BE2C (cell line): ENCODE measurements at regions not wholly inside any gene's neighbourhood (a gene's known extent, or its start where the extent isn't known, plus 50 kb on each side); places are given as distances from the start of the nearest gene placed in this dataset.

Experiments
- DNase-seq: peaks from one replicate; pipeline ENCODE4 v3.0.0-alpha.2; 2020
- H3K27me3 ChIP-seq: fragments of 250-450 bp; sonication (Bioruptor Pico); 2 replicates; pipeline ENCODE4 v1.5.1; 2020; ENCODE audit warnings: mild to moderate bottlenecking
- H3K36me3 ChIP-seq: fragments of 250-450 bp; sonication (Bioruptor Pico); 2 replicates; pipeline ENCODE4 v1.5.1; 2020; ENCODE audit warnings: mild to moderate bottlenecking
- H3K4me1 ChIP-seq: fragments of 250-450 bp; sonication (Bioruptor Pico); 2 replicates; pipeline ENCODE4 v1.5.1; 2020
- H3K4me3 ChIP-seq: 2 replicates; pipeline ENCODE4 v1.5.1; 2011; ENCODE audit warnings: low read depth, low read length
- H3K9me3 ChIP-seq: fragments of 250-450 bp; sonication (Bioruptor Pico); 2 replicates; pipeline ENCODE4 v1.5.1; 2020
- TF ChIP-seq, protein P1 (sequence below): IDR thresholded peaks from 2 replicates; pipeline ENCODE4 v1.5.1; 2012; ENCODE audit warnings: mild to moderate bottlenecking, low read depth, low read length

DNA sequence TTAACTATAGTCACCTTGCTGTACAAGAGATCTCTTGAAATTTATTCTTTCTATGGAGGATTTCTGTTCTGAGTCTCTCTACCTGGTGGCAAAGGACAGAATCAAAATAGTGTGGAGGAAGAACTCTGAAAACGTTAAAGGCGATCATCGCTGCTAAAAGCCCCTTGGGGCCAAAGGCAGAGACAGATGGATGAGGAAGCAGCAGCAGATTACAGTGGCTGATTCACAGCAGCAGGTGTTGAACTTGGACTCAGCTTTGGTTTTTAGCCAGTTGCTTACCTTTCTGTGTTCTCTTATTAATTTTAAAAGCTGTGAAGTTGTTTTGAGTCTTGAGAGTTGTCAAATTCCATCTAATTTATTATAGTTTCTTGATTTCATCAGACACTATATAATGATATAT, 956.1 kb upstream of the GOT2 start:
- H3K27me3 ChIP-seq, result no peaks in the 10 kb centered on the region
- no peaks in the 10 kb centered on the region for H3K36me3 ChIP-seq
- DNase-seq, result no peak
- no peaks in the 10 kb centered on the region for H3K9me3 ChIP-seq
- TF ChIP-seq, protein P1, sequence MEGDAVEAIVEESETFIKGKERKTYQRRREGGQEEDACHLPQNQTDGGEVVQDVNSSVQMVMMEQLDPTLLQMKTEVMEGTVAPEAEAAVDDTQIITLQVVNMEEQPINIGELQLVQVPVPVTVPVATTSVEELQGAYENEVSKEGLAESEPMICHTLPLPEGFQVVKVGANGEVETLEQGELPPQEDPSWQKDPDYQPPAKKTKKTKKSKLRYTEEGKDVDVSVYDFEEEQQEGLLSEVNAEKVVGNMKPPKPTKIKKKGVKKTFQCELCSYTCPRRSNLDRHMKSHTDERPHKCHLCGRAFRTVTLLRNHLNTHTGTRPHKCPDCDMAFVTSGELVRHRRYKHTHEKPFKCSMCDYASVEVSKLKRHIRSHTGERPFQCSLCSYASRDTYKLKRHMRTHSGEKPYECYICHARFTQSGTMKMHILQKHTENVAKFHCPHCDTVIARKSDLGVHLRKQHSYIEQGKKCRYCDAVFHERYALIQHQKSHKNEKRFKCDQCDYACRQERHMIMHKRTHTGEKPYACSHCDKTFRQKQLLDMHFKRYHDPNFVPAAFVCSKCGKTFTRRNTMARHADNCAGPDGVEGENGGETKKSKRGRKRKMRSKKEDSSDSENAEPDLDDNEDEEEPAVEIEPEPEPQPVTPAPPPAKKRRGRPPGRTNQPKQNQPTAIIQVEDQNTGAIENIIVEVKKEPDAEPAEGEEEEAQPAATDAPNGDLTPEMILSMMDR, result no peak
- H3K4me1 ChIP-seq, result no peaks in the 10 kb centered on the region
- no peak overlapping the region for H3K4me3 ChIP-seq

DNA sequence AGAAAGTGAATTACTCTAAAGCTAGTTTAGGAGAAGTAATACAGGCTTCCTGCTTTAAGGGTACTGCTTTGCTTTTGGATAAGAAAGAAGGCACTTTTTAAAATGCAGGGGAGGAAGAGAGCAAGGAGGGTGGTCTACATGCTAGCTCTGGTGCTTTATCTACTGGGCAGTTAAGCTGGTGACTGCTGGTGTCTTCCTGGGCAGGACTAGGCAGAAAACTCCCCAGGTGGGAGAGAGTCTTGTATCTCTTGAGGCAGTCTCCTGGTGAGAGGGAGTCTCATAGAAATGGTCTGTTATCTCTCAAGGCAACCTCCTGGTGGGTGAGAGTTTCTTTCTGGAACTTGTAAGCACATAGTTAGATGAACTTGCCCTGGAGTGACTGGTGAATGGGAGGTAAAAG, 953.9 kb upstream of the GOT2 start:
- no peaks in the 10 kb centered on the region for H3K27me3 ChIP-seq
- no peaks in the 10 kb centered on the region for H3K4me1 ChIP-seq
- no peak overlapping the region for H3K4me3 ChIP-seq
- no peaks in the 10 kb centered on the region for H3K36me3 ChIP-seq
- TF ChIP-seq, protein P1, result no peak
- no peaks in the 10 kb centered on the region for H3K9me3 ChIP-seq
- DNase-seq, result no peak

DNA sequence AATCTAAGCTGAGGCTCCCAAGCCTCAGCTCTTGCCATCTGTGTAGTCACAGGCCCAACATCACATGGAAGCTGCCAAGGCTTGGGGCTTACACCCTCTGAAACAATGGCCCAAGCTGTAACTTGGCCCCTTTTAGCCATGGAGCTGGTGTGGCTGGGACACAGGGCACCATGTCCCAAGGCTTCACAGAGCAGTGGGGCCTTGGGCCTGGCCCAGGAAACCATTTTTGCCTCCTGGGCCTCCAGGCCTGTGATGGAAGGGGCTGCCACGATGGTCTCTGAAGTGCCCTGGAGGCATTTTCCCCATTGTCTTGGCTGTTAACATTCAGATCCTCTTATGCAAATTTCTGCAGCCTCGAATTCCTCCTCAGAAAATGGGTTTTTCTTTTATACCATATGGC, 952.3 kb upstream of the GOT2 start:
- TF ChIP-seq, protein P1, result no peak
- DNase-seq, result no peak
- Histone ChIP-seq H3K9me3 (no peaks in the 10 kb centered on the region), H3K4me3 (no peak overlapping the region), H3K27me3 (no peaks in the 10 kb centered on the region), H3K36me3 (no peaks in the 10 kb centered on the region), H3K4me1 (no peaks in the 10 kb centered on the region)

DNA sequence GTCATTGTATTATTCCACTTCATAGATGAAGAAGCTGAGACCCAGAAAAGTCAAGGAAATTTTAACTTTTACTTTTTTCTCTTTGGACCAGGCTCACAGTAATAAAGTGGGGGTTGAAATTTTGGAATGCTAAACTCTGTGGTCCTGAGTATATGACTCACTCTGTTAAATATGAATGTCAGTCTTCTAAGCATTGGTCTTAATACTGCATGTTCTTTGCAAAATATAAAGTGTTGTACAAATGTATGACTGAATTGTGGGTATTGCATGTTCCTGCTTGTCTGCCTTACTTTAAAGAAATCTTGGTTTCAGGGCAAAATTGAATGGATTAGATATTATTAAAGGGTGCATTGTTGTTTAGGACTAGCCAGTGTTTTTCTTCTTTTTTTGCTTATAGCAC, 950.8 kb upstream of the GOT2 start:
- DNase-seq, result no peak

DNA sequence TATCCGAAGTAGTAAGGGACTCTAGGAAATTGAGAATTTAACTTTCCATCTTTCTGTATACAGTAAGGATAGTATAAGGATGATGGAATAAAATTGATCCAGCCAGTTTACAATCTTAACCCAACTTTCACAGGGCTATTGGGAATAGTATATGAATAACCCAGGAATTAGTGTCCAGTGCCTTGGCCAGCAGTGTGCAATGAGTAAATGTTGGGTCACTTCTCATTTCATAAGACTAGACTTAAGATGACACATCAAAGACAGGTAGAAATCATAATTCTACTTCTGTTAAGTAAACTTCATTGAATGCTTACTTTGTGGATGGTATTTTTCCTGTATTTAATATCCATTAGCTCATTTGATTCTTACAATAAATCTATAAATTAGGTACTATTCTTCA, 949.6 kb upstream of the GOT2 start:
- TF ChIP-seq, protein P1, result no peak
- Histone ChIP-seq H3K4me1 (no peaks in the 10 kb centered on the region), H3K36me3 (no peaks in the 10 kb centered on the region), H3K9me3 (no peaks in the 10 kb centered on the region), H3K4me3 (no peak overlapping the region), H3K27me3 (no peaks in the 10 kb centered on the region)
- DNase-seq, result no peak

More for the DNA sequence above, 950.8 kb upstream of the GOT2 start:
- Histone ChIP-seq H3K4me3 (no peak overlapping the region), H3K36me3 (no peaks in the 10 kb centered on the region), H3K4me1 (no peaks in the 10 kb centered on the region), H3K27me3 (no peaks in the 10 kb centered on the region), H3K9me3 (no peaks in the 10 kb centered on the region)
- TF ChIP-seq, protein P1, result no peak

DNA sequence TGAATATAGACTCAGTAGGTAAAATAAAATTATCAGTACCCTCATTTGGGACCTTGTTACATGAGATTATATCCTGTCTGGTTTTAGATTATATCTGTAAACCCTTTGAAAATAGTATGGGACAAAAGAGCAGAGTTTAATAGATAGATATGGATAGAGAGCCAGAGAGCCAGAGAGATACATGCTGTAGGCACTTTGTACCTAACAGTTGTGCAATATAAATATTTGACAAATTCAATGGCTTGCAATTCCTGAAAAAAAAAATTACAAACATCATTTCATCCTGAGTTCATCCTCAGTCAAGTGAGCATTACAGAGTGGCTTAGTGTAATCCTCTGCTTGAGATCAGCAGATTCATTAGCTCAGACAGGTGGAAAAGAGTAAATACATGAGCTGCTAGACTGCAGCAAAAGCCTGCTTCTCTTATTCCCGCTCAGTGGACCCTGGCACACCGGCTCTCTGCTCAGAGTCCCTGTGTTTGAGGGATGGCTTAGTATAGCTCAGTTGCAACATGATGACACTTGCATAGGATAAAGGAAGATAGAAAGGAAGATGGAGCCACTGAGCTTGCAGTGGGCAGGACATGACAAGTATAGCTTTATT, 931.6 kb upstream of the GOT2 start:
- DNase-seq, result no peak
- Histone ChIP-seq H3K36me3 (no peaks in the 10 kb centered on the region), H3K9me3 (no peaks in the 10 kb centered on the region), H3K27me3 (no peaks in the 10 kb centered on the region), H3K4me3 (no peak overlapping the region), H3K4me1 (no peaks in the 10 kb centered on the region)
- TF ChIP-seq, protein P1, result no peak
